DMS153 treated with DMSO at 0.1 percent for 48 hours (cell line): ENCODE measurements at regions not wholly inside any gene's neighbourhood (a gene's known extent, or its start where the extent isn't known, plus 50 kb on each side); places are given as distances from the start of the nearest gene placed in this dataset.
"Not testable (repeated sequence)": the region's sequence is repeated elsewhere in the genome, so short reads cannot be mapped to it uniquely, and the experiment has no call there.

Experiments used
- DNase-seq: peaks from one replicate; lab custom pipeline; 2025; ENCODE audit not compliant: unreplicated experiment; lab: John Stamatoyannopoulos, UW

DNA sequence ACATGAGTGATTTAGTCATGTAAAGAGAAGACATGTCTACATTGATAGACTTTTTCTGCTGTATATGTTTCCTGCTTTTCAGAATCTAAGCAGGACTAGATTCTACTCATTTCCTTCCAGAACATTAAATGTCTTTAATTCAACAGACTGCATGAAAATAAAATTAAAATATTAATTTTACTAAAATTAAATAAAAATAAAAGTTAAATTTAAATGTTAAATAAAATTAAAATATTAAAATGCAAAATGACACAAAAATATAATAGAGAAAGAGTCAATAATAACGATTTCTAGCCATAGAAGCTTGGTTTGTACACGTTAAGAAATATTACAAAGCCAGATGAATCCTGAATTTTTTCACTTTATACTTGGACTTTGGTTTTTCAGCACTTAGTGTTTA, 552.8 kb upstream of the NR5A2 start:
- no peak for DNase-seq

DNA sequence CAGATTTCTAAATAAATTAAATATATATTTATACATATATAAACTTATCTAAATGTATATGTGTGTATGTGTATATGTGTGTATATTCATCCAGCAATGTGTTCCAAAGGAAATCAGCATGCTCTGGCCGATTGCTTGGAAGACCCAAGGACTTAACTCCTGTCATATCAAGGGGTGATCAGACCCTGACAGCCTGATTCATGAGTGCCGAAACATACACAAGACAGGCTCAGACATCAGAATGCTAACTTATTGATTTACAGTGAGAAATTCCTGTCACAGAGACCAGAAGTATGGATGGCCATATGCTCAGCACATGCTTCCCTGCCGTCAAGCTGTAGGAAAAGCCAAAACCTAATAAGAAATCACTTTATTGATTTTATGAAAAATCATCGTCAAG, 545.1 kb upstream of the NR5A2 start:
- DNase-seq: no peak

DNA sequence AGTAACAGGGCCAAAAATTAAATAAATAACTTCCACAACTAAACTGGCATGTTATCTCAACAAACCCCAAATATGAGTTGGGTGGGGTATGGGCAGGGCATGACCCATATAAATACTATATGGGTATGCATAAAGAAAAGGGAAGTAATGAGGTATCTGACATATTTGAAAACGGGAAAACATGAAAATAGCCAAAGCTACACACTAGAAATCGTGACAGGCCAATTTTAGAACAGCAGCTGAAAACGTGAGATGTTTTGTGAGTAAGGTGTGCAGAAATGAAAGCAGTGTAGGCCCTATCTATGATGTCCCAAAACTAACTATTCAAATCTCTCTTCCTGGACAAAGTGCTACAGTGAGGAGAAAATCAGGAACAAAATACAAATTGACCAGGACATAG, 537.9 kb upstream of the NR5A2 start:
- DNase-seq: no peak

DNA sequence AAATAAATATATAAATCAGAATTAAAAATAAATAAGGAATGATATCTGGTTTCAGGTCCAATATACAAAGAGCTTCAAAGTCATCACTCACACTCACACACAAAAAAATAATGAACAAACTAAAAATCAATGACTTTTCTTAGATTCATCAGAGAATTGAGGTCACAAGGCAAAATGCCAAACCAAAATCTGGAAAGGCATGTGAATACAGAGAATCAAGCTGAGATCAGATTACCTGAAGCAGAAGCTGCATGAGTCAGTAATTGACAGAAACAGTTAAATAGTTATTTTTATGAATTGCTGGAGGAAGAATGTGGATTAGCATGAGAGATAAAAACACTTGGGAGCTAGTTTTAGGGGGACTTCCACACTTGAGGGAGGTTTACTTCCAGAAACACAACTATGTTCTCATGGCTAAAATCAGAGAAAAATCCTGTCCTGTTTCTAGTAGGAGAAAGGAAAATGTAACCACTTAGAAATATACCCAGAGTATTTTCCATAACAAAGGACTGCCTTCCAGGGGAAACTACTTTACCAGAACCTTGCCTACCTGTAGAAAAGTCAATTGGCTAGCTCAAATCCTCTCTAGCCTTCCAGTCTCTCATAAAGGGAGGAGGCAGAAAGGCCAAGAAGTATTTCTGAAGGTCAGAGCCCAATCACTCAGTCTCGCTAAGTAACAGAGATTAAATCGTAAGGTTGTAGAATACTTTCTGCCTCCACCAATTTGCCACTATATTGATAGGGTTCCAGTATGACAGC, 536.6 kb upstream of the NR5A2 start:
- no peak for DNase-seq

DNA sequence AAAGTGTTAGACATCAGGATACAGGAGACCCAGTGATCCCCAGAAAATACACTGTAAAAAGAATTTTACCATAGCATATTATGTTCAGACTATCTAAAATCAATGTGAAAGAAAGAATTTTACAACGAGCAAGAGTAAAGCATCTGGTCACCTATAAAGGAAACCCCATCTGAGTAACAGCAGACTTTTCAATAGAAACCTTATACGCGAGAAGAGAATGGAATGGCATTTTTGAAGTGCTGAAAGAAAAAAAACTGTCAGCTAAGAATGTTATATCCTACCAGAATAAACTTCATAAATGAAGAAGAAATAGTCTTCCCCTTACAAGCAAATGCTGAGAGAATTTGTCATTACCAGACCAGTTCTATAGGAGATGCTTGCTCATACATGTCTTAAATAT, 532.1 kb upstream of the NR5A2 start:
- no peak for DNase-seq

DNA sequence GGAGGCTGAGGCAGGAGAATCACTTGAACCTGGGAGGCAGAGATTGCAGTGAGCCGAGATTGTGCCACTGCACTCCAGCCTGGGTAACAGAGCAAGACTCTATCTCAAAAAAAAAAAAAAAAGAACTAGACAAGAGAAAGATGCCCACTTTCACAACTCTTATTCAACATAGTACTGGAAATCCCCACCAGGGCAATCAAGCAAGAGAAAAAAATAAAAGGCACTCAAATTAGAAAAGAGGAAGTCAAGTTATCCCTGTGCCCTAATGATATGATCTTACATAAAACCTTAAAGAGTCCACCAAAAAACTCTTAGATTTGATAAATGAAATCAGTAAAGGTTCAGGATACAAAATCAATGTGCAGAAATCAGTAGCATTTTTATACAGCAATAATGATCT, 528.7 kb upstream of the NR5A2 start:
- DNase-seq: not testable (repeated sequence)

DNA sequence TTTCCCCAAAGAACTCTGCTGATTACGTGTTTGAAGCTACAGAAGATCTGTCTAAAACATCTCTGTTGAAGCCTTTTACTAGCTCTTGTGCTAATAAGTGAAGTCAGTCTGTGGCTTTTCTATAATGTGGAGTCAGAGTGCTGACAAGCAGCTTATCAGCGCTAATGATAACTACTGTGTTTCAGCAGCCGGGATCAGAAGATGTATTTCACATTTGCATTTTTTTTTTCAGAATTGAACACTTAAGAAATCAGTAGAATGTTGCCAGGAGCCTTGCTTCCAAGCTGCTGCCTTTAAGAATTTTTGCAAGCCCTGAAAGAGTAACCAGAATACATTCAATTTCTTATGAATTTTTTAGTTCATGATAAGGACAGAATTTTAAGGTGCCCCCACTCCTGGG, 519.4 kb upstream of the NR5A2 start:
- DNase-seq: no peak

DNA sequence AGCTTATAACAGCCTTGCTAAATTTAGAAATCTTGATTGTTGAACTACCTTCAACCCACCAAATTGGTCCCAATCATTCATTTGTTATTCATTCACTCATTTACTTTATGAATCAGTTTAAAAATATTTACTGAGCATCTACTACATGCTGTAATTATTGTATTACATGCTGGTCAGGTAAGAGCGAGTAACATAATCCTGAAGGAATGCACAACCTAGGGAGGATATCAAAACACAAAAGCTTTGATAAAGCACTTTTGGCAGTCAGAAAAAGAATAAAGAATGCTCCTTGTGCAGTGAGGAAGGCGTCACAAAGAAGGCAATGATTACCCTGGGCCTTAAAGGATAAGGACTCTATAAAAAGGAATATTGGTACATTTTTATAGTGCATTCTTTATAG, 518.9 kb upstream of the NR5A2 start:
- DNase-seq: no peak

DNA sequence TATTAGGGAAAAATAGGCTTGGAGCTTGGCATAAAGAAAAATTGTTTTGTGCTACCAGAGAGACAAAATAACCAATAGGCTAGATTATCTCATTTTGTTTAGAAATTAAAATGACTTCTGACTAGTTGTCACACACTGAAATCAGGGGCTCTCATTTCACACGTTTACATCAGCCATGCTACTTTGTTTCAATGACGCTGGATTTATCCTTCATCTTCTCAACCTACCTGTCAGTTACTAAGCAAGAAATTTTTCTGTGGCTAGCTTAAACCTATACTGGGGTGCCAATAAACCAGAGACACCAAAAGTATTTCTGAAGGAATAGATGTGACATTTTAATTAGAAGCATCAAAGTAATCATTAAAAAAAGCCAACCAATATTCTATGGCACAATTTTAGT, 518.1 kb upstream of the NR5A2 start:
- no peak for DNase-seq

DNA sequence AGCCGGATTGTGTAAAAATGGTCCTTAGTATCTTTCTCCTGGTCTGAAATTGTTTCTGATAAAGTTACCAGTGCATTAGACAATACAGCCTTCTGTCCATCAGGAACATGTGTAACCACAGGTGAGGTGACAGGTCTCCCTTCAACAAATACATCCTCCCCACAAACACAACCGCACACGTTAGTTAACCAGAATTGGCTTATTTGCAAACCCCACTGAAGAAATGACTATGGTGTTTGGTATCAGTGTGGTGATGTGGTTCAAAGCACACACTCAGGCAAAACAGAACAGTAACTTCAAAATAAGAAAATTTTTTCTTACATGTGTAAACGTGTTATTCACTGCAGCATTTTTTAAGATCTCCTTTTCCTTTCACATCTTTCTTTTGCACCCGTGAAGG, 517.2 kb upstream of the NR5A2 start:
- DNase-seq: no peak

DNA sequence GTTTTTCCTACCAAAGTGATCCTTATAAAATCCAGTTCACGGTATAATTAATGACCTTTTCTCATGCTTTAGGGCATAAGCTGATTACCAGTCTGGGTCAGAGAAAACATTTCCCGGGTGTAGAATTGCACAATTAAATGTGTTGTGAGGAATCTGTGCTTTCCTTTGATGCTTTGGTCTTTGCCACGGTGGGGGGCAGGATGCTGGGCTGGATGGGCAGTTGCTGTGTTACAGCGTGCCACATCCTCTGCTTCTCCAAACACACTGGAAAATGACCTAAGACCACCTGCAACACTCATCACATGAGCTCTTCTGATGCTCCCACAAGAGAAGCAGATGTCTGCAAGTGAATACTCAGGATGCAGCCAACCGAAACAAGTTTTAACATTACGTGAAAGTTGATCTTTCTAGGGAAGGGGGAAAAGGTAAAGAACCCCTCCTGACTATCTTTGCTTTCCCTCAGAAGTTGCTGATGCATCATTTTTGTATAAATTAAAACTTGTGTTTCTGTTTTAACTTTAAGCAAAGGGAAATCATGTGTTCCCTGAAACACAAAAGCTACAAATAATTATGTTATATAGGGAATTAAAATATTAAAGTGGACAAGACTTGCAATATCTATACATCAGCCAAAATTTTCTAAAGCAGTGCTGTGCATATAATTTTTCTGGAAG, 515.3 kb upstream of the NR5A2 start:
- no peak for DNase-seq

DNA sequence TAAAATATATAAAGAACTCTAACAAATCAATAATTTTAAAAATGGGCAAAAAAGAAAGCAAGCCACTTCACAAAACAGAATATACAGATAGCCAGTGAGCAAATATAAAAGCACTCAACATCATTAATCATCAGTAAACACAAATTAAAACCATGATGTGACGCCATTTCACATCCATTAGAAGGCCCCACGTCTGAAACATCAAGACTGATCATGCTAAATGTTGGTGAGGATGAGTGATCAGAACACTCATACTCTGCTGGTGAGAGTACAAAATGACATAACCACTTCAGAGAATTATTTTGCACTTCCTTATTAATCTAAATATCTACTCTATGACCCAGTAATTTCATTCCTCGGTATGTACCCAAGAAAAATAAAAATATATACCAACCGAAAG, 512.2 kb upstream of the NR5A2 start:
- no peak for DNase-seq

DNA sequence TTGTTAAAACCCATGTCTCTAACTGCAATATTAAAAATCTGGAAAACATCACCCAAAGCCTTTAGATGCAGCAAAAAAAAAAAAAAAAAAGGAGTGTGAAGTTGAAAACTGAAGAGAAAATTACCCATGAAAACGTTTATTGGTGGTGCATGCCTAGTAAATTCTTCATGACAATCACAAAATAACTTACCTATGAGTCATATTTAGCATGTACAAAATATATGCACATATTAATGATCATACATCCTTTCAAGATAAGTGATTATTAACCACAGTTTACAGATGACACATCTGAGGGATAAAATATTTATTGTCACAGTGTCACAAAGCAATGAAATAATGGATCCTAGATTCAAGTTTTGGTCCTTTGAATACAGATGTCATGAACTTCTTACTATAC, 505.2 kb upstream of the NR5A2 start:
- no peak for DNase-seq

DNA sequence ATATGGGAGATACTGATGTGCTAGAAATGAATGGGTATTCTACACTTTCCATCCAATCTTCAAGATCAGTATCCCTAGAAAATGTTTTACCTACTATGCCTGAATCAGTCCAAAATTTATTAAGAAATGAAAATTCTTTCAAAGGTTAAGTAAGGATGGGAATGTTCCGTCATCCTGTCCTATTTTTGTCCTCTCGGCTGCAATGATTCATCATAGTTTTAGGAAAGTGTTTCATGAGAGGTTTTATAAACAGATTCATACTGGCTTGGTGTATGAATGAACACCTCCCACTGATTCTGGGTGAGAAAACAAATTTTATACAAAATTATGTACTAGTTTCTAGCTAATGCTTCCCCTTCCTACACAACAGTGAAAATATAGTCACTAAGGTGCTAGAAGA, 504.6 kb upstream of the NR5A2 start:
- no peak for DNase-seq

DNA sequence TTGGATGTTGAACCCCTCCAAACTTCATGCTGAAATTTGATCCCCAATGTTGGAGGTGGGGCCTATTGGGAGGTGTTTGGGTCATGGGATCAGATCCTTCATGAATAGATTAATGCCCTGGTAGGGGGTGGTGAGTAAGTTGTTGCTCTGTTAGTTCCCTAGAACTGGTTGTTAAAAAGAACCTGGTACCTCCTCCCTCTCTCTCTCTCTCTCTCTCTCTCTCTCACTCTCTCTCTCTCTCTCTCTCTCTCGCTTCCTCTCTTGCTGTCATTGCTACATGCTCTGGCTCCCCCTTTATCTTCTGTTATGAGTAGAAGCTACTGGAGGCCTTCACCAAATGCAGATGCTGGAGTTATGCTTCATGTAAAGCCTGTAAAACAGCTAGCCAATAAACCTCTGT, 498.2 kb upstream of the NR5A2 start:
- no peak for DNase-seq

DNA sequence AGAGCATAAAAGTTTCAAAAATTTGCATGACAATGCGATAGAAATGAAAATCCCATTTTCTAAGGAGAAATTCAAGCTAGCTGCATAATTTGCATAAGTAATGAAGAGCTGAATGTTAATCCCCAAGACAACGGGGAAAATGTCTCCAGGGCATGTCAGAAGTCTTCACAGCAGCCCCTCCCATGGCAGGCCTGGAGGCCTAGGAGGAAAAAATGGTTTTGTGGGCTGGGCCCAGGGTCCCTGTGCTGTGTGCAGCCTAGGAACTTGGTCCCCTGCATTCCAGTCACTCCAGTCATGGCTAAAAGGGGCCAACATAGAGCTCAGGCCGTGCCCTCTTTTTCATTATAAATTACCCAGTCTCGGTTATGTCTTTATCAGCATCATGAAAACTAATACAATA, 494.1 kb upstream of the NR5A2 start:
- DNase-seq: not testable (repeated sequence)

DNA sequence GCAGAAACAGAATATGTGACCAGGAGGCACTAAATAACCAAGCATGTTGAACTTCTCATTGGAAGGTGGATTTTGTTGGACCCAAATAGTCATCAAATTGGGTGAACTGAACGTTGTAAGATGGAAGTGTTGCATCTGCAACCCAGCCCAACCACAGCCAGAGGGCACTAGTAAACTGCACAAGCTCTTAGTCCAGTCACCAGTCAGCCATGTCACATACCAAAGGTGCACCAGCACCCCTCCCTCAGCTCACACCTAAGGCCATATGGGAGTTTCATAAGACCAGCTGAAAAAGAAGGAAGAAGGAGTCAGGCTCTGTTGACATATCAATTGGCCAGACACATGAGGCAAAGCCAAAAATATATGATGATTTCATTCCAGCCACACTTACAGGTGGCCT, 481.7 kb upstream of the NR5A2 start:
- DNase-seq: no peak

DNA sequence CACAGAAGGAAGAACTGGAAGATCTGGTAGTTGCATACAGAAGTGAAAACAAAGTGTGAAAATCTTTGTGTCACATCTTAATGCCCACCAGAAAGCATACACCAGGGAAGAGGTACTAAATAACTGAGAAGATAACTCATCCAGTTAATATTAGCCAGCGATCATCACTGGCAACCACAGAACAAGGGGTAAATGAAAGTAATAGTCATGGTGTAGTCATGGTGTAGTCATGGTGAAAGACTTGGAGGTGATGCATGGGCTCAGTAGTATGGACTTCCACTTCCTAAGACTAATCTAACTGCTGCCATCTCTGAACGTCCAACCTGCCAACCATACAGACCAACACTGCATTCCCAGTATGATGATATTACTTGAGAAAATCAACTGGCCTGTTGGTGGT, 481.2 kb upstream of the NR5A2 start:
- no peak for DNase-seq

DNA sequence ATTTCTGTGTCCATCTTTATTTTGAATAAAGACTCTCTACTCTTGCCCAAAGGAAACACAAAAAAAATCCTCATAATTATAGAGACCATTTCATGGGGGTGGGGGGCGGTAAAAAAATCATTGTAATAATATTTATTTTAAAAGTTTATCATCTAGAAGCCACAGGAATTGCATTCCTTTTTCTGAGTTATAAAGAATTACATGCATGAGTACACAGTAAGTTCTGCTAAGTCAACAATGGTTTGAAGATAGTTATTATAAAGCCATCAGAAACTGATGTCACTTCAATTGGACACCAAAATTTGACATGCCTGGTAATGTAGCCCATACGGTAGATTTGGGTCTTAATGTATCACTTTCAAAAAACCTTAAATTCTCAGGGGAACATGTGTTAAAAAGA, 478.1 kb upstream of the NR5A2 start:
- no peak for DNase-seq

DNA sequence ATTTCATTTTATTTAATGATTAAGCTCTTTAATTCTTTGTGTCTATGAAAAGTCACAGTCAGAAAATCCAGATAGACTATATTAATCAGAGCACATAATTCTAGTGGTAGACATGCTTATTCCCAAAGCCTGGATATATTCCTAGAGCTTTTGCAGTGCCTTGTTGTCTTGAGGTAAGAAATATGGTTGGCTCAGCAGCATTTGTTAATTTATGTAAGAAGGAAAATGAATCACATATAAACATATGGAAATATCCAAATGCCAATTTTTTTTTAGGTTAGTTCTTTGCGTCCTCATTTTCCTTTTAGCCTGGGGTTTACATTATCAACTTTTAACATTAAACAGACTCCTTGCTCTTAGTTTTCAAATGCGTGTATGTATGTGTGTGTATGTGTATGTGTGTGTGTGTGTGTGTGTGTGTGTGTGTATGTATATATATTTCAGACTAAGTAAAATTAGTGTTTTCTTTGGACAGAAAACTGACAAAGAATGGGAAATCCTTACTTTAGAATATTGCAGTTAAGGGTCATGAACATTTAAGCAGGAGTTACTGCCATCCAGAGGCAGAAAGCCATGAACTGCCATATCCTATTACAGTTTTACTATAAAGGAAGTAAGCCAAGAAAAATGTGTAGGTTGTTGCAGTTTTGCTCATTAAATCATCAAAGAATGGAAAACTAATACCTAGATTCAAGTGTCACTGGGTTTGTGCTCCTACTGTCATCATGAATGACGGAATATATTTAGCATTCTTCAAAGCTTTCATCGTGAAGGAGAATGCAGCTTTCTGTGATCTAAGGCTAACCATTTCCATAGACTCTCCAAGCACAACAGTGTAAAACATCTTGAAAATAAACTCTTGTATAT, 477.1 kb upstream of the NR5A2 start:
- DNase-seq: no peak

DNA sequence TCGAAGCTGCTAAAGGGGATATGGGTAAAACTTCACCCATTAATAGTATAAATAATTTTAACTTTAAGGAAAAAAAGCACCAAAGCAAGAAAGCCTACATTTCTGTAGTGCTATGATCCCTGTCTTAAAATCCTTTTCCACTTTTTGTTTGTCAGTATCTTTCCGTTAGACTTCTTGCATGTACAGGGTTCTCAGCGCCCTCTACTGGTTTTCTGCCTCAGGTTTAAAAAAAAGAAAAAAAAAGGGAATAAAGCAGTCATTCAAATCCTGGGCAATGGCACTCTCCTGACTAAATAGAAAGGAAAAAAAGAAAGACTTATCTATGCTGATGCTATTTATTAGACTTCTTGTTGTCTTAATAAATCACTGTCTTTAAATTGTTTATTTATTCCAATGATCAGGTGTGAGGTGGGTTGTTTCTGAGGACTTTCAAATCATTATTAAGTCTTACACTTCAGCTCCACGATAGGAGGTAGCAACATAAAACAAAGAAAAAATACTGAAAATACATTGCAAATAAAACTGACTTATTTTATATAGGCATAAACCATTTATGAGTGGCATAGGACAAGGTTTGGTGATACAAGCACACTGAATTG, 475.4 kb upstream of the NR5A2 start:
- DNase-seq: peak; percentile 75

DNA sequence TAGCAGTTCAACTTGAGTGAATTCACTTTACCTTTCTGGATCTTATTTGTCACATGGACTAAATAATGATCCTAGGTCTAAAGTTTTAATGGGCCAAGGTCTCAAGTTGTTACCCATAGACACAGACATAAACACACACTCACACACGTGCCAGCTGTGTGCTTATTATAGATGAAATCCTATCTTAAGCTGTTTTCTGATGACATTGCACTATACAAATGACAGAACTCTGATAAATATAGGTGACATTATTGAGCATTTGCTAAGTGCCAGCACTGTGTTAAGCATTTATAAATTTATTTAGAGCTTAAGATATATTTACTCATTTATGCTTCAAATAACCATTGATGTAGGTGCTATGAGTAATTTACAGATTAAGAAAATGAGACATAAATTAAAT, 474.4 kb upstream of the NR5A2 start:
- DNase-seq: no peak
